ENCODE measurements at regions not wholly inside any gene's neighbourhood (a gene's known extent, or its start where the extent isn't known, plus 50 kb on each side); places are given as distances from the start of the nearest gene placed in this dataset.
"Not testable (repeated sequence)": the region's sequence is repeated elsewhere in the genome, so short reads cannot be mapped to it uniquely, and the experiment has no call there.

DNA sequence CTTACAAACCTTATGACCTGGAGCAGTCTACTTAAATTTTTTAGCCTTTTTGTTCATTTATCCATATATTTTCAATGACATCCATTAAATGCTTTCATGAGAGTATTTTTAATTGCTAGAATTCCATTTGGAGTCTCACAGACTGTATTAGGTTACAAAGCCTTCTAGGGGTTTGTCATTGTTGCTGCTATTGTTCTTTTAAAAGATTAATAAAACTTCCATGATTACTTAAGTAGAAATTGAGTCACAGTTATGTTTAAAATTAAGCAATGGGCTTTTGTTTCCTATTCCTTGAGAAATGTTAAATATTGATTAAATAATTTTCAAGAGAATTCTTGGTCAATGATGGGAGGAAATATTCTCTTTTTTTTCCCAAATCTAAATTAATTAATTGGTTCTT is 1408.4 kb upstream of the RAG2 start:
- no peak for DNase-seq (ENCODE audit: low spot score)

- DNase-seq (ENCODE audit: low spot score): no peak
Observed at GRCh38 chr11:38005597-38005996, 1407.6 kb upstream of the RAG2 start.

GRCh38 chr11:37999171-37999570 is 1401.1 kb upstream of the RAG2 start:
- DNase-seq (ENCODE audit: low spot score): no peak

DNA sequence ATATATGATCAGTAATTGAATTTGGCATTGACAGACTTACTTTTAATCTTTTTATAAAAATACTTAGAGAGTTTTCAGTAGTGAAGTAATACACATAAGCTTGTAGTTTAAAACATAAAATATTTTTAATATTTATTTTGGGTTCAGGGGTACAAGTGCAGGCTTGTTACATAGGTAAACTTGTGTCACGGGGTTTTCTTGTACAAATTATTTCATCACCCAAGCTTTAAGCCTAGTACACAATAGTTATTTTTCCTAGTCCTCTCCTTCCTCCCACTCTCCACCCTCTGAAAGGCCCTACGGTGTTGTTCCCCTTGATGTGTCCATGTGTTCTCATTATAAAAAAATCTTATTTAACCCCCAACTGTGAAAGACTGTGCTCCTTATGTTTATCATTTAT is 1397.8 kb upstream of the RAG2 start:
- DNase-seq (ENCODE audit: low spot score): no peak

DNA sequence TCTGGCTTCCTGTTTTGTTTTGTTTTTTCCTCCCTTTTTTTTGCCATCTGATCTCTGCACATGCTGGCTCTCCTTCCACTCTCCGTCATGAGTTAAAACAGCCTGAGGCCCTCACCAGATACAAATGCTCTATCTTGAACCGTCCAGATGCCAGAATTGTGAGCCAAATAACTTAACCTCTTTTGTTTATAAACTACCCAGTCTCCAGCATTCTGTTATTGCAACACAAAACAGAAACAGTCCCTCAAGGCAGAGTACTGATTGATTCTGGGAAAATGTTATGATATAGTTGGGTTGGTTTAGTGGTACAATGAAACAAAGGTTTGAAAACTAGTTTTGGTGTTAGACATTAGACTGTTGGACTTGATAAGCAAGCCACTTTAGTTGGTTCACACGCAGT is 1390.0 kb upstream of the RAG2 start:
- no peak for DNase-seq (ENCODE audit: low spot score)

- DNase-seq (ENCODE audit: low spot score): no peak
Observed at GRCh38 chr11:37984991-37985390, 1387.0 kb upstream of the RAG2 start.

- no peak for DNase-seq (ENCODE audit: low spot score)
Observed at GRCh38 chr11:37978647-37979046, 1380.6 kb upstream of the RAG2 start.

- no peak for DNase-seq (ENCODE audit: low spot score)
Observed at GRCh38 chr11:37973941-37974340, 1375.9 kb upstream of the RAG2 start.

- no peak for DNase-seq (ENCODE audit: low spot score)
Observed at GRCh38 chr11:37972691-37973090, 1374.7 kb upstream of the RAG2 start.

DNA sequence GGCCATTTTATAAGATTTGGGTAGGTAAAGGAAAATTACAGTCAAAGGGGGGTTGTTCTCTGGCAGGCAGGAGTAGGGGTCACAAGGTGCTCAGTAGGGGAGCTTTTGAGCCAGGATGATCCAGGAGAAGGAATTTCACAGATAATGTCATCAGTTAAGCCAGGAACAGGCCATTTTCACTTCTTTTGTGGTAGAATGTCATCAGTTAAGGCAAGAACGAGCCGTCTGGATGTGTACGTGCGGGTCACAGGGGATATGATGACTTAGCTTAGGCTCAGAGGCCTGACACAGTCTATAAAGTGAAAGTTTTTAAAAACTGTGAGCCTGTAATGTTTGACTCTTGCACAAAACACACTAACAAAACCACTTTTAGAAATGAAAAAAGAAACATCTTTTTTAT is 1371.3 kb upstream of the RAG2 start:
- DNase-seq (ENCODE audit: low spot score): not testable (repeated sequence)

DNA sequence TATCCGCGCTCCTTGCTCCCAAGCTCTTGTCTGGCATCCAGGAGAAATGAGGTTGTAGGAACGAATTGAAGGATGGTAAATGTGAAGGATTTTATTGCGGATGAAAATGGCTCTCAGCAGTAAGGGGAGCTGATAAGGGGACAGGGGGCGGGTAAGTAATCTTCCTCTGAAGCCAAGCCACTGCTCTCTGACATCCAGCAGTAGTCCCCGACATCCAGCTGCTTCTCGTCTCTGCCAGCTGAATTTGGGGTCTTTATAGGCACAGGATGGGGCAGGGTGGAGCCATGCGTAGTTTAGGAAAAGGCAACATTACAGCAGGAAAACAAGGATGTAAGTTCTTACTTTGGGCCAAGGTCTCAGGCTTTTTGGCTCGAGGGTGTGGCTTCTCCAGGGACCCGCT is 1370.1 kb upstream of the RAG2 start:
- no peak for DNase-seq (ENCODE audit: low spot score)

DNA sequence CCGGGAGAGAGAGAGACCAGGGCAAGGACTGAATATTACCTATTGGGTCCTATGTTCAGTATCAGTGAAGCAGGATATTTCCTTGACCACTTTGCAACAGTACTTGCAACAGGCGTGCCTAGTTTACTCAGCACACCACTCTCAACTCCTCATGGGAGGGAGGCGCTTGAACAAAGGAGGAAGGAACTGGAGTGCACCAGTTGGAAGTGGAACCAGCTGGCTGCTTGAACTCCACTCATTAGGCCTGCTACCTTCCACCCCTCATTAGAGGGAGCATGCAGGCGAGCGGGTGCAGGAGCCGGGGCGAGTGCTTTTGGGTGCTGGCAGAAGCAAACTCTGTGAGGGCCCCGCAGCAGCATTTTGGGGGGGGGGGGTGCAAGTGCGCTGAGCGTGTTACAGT is 1369.6 kb upstream of the RAG2 start:
- DNase-seq (ENCODE audit: low spot score): no peak

DNA sequence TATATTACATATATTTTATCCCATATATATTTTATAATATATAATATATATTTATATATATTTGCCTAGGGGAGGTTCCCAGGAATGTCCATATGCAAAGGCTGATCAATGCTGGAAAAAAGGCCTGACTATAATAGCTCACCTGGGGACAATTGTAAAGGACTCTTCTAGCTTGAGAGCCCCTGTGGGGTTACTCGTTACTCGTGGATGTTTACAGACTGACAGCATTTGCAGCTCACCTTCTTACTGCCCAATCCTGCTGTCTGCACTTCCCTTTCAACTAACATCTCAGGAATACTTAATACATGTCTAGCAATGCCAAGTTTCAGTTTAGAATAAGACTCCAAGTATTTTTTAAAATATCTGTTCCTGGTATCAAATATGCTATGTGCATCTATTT is 1365.4 kb upstream of the RAG2 start:
- no peak for DNase-seq (ENCODE audit: low spot score)

GRCh38 chr11:37957717-37958116 is 1359.7 kb upstream of the RAG2 start:
- DNase-seq (ENCODE audit: low spot score): no peak

DNA sequence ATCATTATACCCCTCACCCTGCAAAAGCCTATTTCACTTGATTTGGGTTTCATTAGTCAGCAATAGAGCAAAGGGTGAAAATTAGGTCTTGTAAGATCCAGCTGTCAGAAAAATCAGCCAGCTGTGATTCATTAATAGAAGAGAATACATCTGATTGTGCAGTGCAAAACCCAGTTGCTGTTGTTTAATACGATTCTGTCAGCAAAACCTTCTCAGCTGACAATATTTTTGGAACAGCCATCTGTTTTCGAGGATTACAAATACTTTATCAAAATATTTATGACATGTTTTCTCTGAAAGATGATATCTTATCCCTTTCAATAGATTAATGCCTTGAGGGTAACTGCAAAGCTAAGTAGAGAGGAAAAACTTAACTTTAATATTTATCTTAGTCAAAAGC is 1354.0 kb upstream of the RAG2 start:
- no peak for DNase-seq (ENCODE audit: low spot score)

GRCh38 chr11:37948258-37948657 is 1350.2 kb upstream of the RAG2 start:
- DNase-seq (ENCODE audit: low spot score): no peak

DNA sequence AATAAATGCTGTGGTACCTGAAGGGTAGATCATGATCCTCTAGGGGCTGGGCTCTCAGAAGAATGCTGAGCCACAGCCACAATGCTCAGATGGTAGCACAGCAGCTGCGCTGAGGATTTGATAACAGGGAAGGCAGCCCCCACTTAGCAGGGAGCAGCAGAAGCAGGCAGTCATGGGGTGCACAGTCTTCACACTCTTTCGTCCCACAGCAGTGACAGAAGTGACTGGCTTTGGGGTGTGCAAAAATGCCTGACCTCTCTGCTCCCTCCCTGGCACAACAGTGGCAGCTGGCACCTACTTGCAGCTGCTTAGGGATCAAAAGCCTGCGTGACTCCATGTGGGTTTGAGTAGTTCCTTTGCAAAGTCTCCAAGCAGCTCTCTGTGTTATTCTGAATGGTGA is 1349.8 kb upstream of the RAG2 start:
- no peak for DNase-seq (ENCODE audit: low spot score)

GRCh38 chr11:37946155-37946766 is 1348.2 kb upstream of the RAG2 start:
- DNase-seq (ENCODE audit: low spot score): peak; percentile 60

DNA sequence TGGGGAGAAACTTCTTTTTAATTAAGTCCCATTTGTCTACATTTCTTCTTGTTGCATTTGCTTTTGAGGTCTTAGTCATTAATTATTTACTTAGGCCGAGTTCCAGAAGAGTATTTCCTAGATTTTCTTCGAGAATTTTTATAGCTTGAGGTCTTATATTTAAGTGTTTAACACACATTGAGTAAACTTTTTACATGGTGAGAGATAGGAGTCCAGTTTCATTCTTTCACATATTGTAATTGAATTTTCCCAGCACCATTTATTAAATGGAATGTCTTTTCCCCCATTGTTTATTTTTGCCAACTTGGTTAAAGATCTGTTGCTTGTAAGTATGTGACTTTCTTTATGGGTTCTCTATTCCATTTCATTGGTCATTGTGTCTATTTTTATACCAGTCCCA is 1344.0 kb upstream of the RAG2 start:
- DNase-seq (ENCODE audit: low spot score): no peak

- no peak for DNase-seq (ENCODE audit: low spot score)
Observed at GRCh38 chr11:37929100-37929653, 1331.1 kb upstream of the RAG2 start.

GRCh38 chr11:37926772-37927171 is 1328.7 kb upstream of the RAG2 start:
- no peak for DNase-seq (ENCODE audit: low spot score)

DNA sequence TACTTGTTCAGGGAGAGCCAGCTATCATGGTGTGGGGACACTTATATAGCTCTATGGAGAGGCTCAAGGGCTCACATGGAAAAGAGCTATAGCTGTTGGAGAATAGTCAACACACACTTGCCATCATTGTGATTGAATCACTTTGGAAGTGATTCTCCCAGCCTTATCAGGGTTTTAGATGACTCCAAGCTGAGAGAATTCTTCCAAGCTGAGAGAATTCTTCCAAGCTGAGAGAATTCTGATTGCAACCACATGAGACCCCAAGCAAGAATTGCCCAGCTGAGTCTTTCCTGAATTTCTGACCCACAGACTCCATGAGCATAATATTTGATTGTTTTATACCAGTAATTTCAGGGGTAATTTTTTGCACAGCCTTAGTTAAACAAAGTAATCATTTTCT is 1318.3 kb upstream of the RAG2 start:
- no peak for DNase-seq (ENCODE audit: low spot score)

- no peak for DNase-seq (ENCODE audit: low spot score)
Observed at GRCh38 chr11:37914859-37915258, 1316.8 kb upstream of the RAG2 start.

DNA sequence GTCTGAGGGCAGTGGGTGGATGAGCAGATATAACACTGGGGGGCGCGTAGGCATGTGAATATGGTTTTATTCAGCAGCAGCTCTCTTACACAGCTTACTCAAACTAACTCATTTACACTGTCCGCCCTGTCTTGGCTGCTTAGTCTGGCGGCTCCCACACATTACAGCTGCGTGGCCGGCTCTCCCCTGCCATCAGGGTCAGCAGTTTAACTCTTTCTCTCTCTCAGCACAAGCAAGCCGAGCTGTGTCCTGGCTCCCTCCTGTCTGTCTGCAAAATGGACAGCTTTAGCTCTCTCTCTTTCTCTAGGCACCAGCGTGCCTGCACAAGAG is 1310.1 kb upstream of the RAG2 start:
- DNase-seq (ENCODE audit: low spot score): no peak
